T-helper 17 cell (primary cell): ENCODE measurements at regions not wholly inside any gene's neighbourhood (a gene's known extent, or its start where the extent isn't known, plus 50 kb on each side); places are given as distances from the start of the nearest gene placed in this dataset.

Source experiments
- ATAC-seq: fragments of 150-1000 bp; cut with Tn5 transposase; 2 replicates; pipeline ENCODE4 v1.10.0; 2021; ENCODE audit warnings: mild to moderate bottlenecking, moderate library complexity
- DNase-seq, 3 donors: peaks; one replicate each; pipeline versions ENCODE4 v3.0.0 to v3.0.0-alpha.2; 2020 to 2021
- H3K9me3 ChIP-seq: one replicate; pipeline ENCODE4 v1.7.0; 2013; ENCODE audit warnings: low read length, mild to moderate bottlenecking; ENCODE audit not compliant: control insufficient read depth, poor library complexity, severe bottlenecking
- H3K27ac Mint-ChIP-seq: one replicate; pipeline ENCODE4 v1.8.0; 2022; ENCODE audit warnings: mild to moderate bottlenecking, moderate library complexity, mixed read lengths
- H3K27me3 Mint-ChIP-seq: one replicate; pipeline ENCODE4 v1.8.0; 2022; ENCODE audit warnings: mixed read lengths
- H3K36me3 Mint-ChIP-seq: one replicate; pipeline ENCODE4 v1.8.0; 2022; ENCODE audit warnings: low read depth, mixed read lengths
- H3K4me1 Mint-ChIP-seq: one replicate; pipeline ENCODE4 v1.8.0; 2022; ENCODE audit warnings: mild to moderate bottlenecking, mixed read lengths
- H3K4me3 Mint-ChIP-seq: one replicate; pipeline ENCODE4 v1.8.0; 2022; ENCODE audit warnings: mild to moderate bottlenecking, moderate library complexity, mixed read lengths

GRCh38 chr2:19846567-19846966, 55.2 kb downstream of the TTC32 start:
- Mint-ChIP-seq H3K27me3 (peaks cover 33% of the 10 kb centered on the region), H3K27ac (no peak overlapping the region), H3K4me3 (no peak overlapping the region), H3K36me3 (no peaks in the 10 kb centered on the region), H3K4me1 (no peaks in the 10 kb centered on the region)
- no peaks in the 10 kb centered on the region for H3K9me3 ChIP-seq
- ATAC-seq (no peak), DNase-seq (no peak)

GRCh38 chr2:19846030-19846429, 55.8 kb downstream of the TTC32 start:
- Mint-ChIP-seq H3K27ac (no peak overlapping the region), H3K36me3 (no peaks in the 10 kb centered on the region), H3K27me3 (peaks cover 38% of the 10 kb centered on the region), H3K4me3 (no peak overlapping the region), H3K4me1 (no peaks in the 10 kb centered on the region)
- no peaks in the 10 kb centered on the region for H3K9me3 ChIP-seq
- DNase-seq = no peak
- no peak for ATAC-seq

GRCh38 chr2:19845323-19845920, 56.4 kb downstream of the TTC32 start:
- Mint-ChIP-seq H3K4me1 (no peaks in the 10 kb centered on the region), H3K4me3 (no peak overlapping the region), H3K27me3 (peaks cover 40% of the 10 kb centered on the region), H3K27ac (no peak overlapping the region), H3K36me3 (no peaks in the 10 kb centered on the region)
- no peaks in the 10 kb centered on the region for H3K9me3 ChIP-seq
- ATAC-seq (no peak), DNase-seq (no peak)

- no peak for DNase-seq
- Mint-ChIP-seq H3K27ac (no peak overlapping the region), H3K4me3 (no peak overlapping the region), H3K36me3 (no peaks in the 10 kb centered on the region), H3K27me3 (peaks cover 46% of the 10 kb centered on the region), H3K4me1 (peaks cover 2% of the 10 kb centered on the region)
- no peak for ATAC-seq
- no peaks in the 10 kb centered on the region for H3K9me3 ChIP-seq
These were observed 57.0 kb downstream of the TTC32 start for GRCh38 chr2:19844750-19845149.

- Mint-ChIP-seq H3K4me3 (no peak overlapping the region), H3K27me3 (peaks cover 51% of the 10 kb centered on the region), H3K36me3 (no peaks in the 10 kb centered on the region), H3K27ac (no peak overlapping the region), H3K4me1 (peaks cover 5% of the 10 kb centered on the region)
- DNase-seq (no peak), ATAC-seq (no peak)
- no peaks in the 10 kb centered on the region for H3K9me3 ChIP-seq
These were observed 57.7 kb downstream of the TTC32 start for GRCh38 chr2:19843992-19844515.

GRCh38 chr2:19841918-19842693, 59.7 kb downstream of the TTC32 start:
- H3K27ac Mint-ChIP-seq = no peak overlapping the region
- no peak for DNase-seq
- no peak for ATAC-seq
- peaks cover 56% of the 10 kb centered on the region for H3K27me3 Mint-ChIP-seq
- peaks cover 5% of the 10 kb centered on the region for H3K4me1 Mint-ChIP-seq
- no peaks in the 10 kb centered on the region for H3K9me3 ChIP-seq
- H3K36me3 Mint-ChIP-seq = no peaks in the 10 kb centered on the region
- H3K4me3 Mint-ChIP-seq = no peak overlapping the region

GRCh38 chr2:19839438-19839837, 62.3 kb downstream of the TTC32 start:
- H3K4me3 Mint-ChIP-seq = no peak overlapping the region
- H3K27ac Mint-ChIP-seq = no peak overlapping the region
- H3K9me3 ChIP-seq = no peaks in the 10 kb centered on the region
- peaks cover 41% of the 10 kb centered on the region for H3K27me3 Mint-ChIP-seq
- ATAC-seq = no peak
- no peak for DNase-seq
- no peaks in the 10 kb centered on the region for H3K36me3 Mint-ChIP-seq
- peaks cover 5% of the 10 kb centered on the region for H3K4me1 Mint-ChIP-seq

GRCh38 chr2:19838616-19839015, 63.2 kb downstream of the TTC32 start:
- Mint-ChIP-seq H3K27ac (no peak overlapping the region), H3K4me1 (peaks cover 5% of the 10 kb centered on the region), H3K4me3 (no peak overlapping the region), H3K36me3 (no peaks in the 10 kb centered on the region), H3K27me3 (peaks cover 35% of the 10 kb centered on the region)
- DNase-seq (no peak), ATAC-seq (no peak)
- H3K9me3 ChIP-seq = no peaks in the 10 kb centered on the region

GRCh38 chr2:19837235-19837766, 64.5 kb downstream of the TTC32 start:
- ATAC-seq (no peak), DNase-seq (no peak)
- H3K4me1 Mint-ChIP-seq = peaks cover 5% of the 10 kb centered on the region
- no peaks in the 10 kb centered on the region for H3K36me3 Mint-ChIP-seq
- H3K27me3 Mint-ChIP-seq = peaks cover 28% of the 10 kb centered on the region
- H3K4me3 Mint-ChIP-seq = no peak overlapping the region
- no peak overlapping the region for H3K27ac Mint-ChIP-seq
- H3K9me3 ChIP-seq = no peaks in the 10 kb centered on the region

GRCh38 chr2:19835781-19836281, 66.0 kb downstream of the TTC32 start:
- H3K9me3 ChIP-seq = no peaks in the 10 kb centered on the region
- Mint-ChIP-seq H3K27me3 (peaks cover 17% of the 10 kb centered on the region), H3K4me1 (peaks cover 5% of the 10 kb centered on the region), H3K36me3 (no peaks in the 10 kb centered on the region), H3K27ac (no peak overlapping the region), H3K4me3 (no peak overlapping the region)
- no peak for ATAC-seq
- no peak for DNase-seq

GRCh38 chr2:19833978-19834377, 67.8 kb downstream of the TTC32 start:
- Mint-ChIP-seq H3K4me1 (peaks cover 4% of the 10 kb centered on the region), H3K27ac (no peak overlapping the region), H3K27me3 (peaks cover 12% of the 10 kb centered on the region), H3K36me3 (no peaks in the 10 kb centered on the region), H3K4me3 (no peak overlapping the region)
- no peaks in the 10 kb centered on the region for H3K9me3 ChIP-seq
- DNase-seq (no peak), ATAC-seq (no peak)

- no peak for DNase-seq
- H3K9me3 ChIP-seq = no peaks in the 10 kb centered on the region
- Mint-ChIP-seq H3K4me1 (peaks cover 4% of the 10 kb centered on the region), H3K27me3 (peaks cover 38% of the 10 kb centered on the region), H3K4me3 (no peak overlapping the region), H3K27ac (no peak overlapping the region), H3K36me3 (no peaks in the 10 kb centered on the region)
- no peak for ATAC-seq
These were observed 72.1 kb downstream of the TTC32 start for GRCh38 chr2:19829672-19830071.

- peaks cover 4% of the 10 kb centered on the region for H3K4me1 Mint-ChIP-seq
- peaks cover 57% of the 10 kb centered on the region for H3K27me3 Mint-ChIP-seq
- H3K9me3 ChIP-seq = no peaks in the 10 kb centered on the region
- H3K27ac Mint-ChIP-seq = no peak overlapping the region
- H3K36me3 Mint-ChIP-seq = no peaks in the 10 kb centered on the region
- DNase-seq = no peak
- ATAC-seq = no peak
- H3K4me3 Mint-ChIP-seq = no peak overlapping the region
These were observed 74.9 kb downstream of the TTC32 start for GRCh38 chr2:19826874-19827273.
